NCI-H524 treated with DMSO at 0.1 percent for 48 hours (cell line): ENCODE measurements at regions not wholly inside any gene's neighbourhood (a gene's known extent, or its start where the extent isn't known, plus 50 kb on each side); places are given as distances from the start of the nearest gene placed in this dataset.
"Not testable (repeated sequence)": the region's sequence is repeated elsewhere in the genome, so short reads cannot be mapped to it uniquely, and the experiment has no call there.

ENCODE experiments used
- DNase-seq: peaks from one replicate; lab custom pipeline; 2025; lab: John Stamatoyannopoulos, UW

DNA sequence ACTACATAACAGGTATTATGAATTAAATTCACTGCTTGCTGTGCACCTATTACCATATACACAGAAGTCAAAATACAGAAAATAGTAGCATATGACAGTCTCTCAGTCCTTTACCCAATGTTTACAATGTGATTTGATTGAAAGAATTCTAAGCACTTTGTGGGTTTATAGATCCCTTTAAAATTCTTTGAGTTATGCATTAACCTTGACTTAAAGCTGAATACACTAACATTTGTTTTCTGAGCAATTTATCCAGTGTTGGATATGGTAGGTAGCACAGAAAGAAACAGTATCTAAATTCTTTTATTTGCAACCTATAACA is 230.8 kb upstream of the DDI1 start:
- DNase-seq = no peak

DNA sequence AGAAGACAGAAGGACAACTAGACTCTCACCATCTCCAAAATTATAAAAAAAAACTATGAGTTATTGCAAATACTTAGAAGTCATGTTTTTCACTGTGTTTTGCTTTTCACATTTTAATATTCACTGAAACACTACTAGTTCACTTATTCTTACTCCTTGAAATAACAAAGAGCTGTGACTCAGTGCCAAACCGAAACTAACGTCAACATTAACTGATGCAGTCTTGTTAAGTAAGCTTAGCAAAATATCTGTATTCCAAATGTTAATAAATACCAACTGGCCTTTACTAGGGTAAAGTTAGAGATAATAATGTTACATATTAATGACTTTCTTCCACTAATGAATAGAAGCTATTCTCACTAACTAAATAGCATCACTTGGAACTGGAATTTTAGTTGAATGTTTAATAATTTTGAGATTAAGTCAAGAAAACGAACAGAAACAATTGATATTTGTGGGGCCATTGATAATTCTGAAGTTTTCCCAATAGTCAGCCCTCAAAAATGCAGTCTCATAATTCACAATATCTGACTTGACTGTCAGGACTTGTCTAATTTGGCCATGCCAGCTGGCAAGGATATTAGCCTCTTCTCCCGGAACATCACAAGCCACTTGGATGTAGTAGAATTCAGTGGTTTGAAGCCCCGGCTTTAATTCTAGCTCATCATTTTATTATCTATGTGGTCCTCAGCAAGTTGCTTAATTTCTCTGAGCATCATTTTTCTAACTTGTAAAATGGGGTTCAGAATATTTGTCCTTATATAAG is 230.1 kb upstream of the DDI1 start:
- DNase-seq = no peak

DNA sequence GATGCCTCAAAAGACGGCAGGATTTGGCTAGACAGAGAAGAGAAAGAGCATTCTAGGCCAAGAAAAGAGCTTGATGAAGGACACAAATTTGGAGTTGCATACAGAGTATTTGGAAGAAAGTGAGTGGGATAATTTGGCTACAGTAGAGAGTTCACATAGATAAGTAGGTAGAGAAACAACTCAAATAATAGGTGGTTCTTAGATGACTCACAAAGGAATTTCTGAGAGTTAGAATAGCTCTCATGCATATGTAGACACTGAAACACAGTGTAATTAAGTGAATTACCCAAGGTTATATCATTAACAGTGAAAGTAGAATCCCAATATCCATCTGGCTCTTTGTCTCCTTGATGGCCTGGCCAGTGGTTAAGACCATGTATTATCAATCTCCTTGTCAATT is 228.6 kb upstream of the DDI1 start:
- no peak for DNase-seq

DNA sequence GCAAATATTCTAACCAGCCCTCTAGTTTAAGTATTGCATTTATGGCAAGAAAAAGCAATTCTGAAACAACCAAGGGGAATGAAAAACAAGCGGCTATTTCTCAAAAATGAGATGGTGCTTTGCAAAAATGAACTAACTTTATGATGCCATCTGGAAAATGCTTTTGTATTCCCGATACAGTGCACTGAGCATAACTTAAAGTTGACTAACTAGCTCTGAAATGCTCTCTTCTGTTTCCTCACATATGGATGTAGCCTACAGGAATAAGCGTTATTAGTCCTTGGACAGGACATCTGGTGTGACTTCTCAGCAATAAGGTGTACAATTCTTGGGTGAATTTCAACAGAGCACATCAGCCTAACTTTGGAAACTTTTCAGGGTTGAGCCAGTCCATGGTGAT is 228.2 kb upstream of the DDI1 start:
- peak; percentile 46 for DNase-seq

DNA sequence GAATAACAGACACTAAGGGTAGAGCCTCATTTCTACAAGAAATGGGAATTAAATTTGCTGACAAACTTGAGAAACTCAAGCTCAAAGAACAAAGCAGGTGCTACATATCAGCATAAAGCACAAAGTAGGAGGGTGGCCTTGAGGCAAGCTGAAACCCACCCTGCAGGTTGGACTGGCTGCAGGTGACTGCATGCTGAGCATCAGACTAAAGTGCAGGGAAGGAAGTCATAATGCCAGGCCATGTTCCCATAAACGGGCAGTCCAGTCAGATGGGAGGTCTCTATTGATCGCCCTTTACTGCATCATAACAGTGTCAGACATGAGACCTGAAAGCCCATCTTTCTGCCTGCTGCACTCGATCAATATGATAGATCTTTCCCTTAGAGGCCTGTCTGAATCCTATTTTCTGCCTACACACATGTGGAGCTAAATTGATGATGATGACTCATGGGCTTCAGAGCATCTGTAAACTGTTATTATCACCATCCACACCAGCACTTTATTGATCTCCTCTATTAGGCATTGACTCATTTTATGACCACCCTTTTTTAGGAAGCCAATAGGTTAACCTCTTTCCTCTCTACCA is 224.5 kb upstream of the DDI1 start:
- DNase-seq = no peak

DNA sequence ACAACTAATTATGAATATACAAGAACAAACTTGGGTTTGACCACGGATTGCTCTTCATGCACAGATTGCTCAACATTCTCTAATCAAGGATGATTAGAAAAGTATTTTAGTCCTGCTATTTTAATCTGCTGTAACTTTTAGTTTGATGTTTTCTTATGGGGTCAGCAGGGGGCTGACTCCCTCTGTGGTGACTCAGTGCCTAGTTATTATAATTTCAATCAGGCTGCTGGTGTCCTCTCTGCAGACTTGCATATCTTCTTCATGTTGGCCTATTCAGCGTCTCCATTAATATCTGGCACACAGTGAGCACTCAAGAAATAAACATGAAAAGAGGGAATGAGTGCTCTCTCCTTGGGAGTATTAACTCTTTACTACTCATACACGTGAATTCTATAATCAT is 223.8 kb upstream of the DDI1 start:
- DNase-seq = no peak

DNA sequence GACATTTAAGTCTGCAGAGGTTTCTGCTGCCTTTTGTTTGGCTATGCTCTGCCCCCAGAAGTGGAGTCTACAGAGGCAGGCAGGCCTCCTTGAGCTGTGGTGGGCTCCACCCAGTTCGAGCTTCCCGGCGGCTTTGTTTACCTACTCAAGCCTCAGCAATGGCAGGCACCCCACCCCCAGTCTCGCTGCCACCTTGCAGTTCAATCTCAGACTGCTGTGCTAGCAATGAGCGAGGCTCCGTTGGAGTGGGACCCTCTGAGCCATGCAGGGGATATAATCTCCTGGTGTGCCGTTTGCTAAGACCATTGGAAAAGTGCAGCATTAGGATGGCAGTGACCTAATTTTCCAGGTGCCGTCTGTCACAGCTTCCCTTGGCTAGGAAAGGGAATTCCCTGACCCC is 216.1 kb upstream of the DDI1 start:
- not testable (repeated sequence) for DNase-seq

DNA sequence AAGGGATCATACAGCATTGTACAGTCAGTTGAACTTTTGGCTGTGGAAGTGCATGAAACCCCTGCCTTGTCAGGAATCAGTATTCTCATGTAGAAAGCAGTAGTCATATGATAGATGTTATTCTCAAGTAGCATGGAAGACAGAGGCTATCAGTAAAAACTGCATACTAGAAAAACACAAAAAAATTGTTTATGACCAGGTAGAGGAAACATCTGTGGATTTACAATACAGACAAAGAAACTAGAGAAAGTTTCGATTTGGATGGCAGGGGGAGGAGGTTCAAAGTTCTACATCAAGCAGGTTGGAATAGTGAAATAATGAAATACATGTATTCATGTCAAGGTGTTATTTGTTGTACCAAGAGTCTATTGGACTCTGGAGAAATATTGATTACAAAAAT is 212.3 kb upstream of the DDI1 start:
- DNase-seq = no peak

DNA sequence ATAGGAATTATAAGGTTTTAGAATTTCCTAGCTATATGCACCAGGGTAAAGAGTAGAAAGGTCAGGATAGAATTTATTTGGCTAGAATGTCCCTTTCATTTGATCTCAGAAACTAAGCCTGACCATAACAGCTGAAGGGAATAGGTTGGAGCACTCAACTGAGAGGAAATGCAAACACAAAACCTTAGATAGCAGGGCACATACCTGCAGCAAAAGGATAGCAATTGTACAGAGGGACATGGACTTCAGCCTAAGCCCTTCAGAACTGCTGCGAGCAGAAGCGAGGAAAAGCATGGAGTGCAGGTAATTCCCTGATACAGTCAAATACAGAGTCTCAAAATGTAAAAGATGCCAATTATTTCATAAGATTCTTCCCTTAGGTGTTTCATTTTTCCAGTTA is 211.0 kb upstream of the DDI1 start:
- DNase-seq = no peak

DNA sequence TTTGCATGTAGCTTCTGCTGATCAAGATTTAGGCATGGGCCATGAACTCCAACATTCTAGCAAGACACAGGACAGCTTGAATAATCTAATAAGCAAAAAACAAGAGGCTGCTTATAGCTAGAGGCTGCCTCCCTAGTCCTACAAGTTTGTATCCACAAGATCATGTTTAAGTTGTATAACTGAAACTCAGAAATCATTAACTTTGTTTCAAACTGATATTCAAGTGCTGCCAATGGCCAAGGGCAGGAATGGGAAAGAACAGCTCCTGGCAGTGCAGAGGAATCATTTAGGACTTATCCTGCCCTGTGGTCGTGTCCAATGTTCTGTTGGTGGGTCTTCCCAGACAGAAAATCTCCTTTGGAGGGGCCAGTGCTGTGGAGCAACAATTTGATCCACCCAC is 209.6 kb upstream of the DDI1 start:
- DNase-seq = no peak

DNA sequence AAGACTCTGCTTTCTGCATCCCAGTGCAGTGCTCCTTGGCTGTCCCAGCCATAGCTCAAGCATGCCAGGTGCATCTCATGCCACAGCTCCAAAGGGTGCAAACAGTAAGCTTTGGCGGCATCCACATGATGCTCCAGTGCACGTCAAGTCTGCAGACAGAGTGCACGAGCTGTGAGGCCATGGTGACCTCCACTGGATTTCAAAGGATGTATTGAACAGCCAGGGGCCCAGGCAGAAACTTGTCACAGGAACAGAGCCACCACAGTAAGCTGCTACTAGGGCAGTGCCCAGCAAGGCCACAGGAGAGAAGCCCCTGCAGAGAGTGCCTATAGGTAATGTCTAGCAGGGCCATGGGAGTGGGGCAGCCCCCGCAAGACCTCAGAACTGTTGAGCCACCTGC is 206.8 kb upstream of the DDI1 start:
- no peak for DNase-seq

DNA sequence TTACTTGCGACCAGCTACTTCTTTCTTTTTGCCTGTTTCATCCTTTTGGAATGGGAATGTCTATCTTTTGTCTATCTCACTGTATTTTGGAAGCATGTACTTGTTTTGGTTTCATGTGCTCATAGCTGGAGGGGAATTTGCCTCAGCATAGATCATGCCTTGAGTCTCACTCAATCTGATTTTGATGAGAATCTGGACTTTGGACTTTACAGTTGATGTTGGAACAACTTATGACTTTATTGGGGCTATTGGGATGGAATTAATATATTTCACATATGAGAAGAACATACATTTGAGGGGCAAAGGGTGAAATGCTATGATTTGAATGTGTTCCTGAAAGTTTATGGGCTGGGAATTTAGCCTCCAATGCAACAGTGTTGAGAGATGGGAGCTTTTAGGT is 206.2 kb upstream of the DDI1 start:
- no peak for DNase-seq

DNA sequence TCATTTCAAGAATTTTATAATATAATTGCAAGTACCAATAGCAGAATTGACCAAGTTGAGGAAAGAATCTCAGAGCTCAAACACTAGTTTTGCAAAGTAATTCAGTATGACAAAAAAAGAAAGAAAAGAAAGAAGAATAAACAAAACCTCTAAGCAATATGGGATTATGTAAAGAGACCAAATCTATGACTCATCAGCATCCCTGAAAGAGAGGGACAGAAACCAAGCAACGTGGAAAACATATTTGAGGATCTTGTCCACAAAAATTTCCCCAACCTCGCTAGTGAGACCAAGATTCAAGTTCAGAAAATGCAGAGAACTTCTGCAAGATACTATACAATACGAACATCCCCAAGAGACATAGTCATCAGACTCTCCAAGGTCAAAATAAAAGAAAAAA is 203.7 kb upstream of the DDI1 start:
- no peak for DNase-seq

DNA sequence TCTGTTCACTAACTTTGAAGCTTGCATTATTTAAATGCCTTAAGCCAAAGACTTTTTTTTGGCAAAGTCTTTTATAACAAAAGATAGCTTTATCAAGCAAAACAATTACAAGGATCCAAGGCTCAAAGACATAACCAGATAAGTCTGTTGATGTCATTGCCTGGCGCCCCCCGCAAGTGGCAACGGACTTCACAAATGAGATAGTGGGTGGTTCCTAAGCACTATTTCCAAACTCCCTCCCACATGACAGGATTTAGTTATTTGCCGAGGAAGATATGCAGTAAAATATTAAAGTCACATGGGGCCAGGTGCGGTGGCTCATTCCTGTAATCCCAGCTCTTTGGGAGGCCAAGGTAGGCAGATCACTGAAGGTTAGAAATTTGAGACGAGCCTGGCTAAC is 194.2 kb upstream of the DDI1 start:
- no peak for DNase-seq

DNA sequence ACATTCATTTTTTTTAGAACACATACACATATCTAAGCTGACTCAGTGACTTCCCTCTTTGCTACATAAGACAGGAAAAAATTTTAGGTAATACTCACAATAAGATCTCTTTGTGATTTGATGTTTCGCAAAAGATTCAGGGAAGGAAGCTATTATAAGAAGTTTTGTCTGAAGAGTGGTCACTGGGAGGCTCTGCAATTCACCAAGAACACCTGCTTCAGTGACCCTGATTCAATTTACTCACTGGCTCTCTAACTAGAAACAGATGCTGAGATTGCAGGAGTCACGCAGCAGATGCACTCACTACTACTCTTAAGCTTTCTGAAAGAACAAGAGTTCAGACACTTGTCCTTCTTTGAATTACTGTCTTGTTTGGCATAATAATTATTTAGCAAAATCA is 193.6 kb upstream of the DDI1 start:
- no peak for DNase-seq

DNA sequence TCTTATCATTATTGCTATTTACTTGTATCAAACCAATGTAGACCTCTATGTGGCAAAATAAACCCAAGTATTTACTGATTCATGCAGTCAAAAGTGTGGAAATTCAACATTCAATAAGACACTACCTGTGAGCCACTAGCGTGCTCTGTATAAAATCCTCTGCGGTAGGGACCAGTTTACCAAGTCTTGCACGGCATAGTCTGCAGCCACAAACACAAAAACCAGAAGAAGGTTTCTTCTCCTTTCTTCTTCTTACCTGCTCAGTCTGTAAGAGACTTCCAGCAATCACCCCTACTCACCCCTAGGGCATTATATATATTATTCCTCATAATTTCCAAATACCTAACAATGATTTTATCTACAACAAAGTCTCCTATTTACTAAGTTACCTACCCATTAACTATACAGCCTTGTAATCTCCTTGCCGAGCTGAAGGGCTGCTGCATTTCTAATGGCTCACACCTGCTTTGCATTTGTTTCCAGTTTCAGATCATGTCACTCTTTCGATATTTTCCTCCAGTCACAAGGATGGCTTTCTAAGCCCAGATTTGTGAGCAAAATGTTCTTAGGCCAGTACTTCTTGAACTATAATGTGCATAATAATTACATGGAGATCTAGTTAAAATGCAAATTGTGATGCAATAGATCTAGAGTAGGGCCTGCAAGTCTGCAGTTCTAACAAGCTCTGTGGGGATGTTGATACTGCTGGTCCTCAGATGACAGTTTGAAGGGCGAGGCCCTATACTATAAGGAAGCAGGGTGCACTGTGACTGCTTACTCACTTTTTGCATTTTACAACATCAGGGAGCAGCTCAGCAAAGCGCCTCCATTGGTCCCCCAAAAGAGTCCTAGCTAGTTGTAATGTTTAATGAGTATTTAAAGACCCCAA is 191.9 kb upstream of the DDI1 start:
- DNase-seq = no peak

DNA sequence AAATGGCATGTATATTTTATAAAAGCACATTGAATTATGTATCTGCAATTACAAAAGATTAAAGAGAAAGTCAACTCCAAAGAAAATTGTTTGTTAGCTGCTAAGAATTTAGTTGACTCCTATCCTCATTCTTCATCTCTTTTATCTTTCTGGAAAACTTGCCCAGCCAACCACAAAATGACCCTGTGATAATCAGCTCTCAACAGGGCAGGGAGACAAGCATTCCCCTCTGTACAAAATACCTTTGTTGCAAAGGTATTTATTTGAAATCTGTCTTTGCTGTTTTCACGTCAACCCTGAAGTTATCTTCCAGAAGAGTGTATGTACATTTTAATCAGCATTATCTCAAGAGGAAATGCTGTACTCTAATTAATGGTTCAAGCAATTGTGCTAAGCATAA is 191.1 kb upstream of the DDI1 start:
- DNase-seq = no peak

DNA sequence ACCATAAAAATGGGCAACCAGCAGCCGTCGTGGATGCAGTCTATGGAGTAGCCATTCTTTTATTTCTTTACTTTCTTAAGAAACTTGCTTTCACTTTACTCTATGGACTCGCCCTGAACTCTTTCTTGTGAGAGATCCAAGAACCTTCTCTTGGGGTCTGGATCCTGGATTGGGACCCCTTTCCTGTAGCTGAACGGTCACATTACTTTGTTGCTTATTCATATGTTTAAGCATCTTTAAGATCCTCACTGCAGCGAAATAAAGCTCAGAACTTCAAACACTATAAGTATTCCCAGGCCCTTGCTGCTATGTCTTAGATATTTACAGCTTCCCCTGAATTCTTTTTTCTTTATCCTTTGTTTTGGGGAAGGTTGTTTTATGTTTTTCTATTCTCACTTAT is 187.8 kb upstream of the DDI1 start:
- no peak for DNase-seq

DNA sequence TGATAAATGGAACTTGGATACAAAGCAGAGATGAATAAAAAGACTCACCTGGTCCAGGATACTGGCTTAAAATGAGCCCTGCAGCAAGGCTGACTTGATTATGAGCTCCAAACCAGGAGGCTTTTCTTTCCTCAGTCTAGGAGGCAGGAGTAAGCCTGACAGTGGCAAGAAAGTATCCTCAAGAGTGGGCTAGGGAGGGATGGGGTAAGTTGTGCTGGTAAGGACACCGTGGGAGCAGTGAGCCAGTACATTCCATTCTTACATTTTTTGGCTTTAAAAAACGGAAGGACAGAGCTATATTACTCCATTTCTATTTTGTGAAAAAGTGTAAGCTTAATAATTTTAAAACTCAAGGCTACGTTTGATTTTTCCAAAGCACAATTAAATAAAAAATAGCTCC is 187.1 kb upstream of the DDI1 start:
- DNase-seq = no peak

DNA sequence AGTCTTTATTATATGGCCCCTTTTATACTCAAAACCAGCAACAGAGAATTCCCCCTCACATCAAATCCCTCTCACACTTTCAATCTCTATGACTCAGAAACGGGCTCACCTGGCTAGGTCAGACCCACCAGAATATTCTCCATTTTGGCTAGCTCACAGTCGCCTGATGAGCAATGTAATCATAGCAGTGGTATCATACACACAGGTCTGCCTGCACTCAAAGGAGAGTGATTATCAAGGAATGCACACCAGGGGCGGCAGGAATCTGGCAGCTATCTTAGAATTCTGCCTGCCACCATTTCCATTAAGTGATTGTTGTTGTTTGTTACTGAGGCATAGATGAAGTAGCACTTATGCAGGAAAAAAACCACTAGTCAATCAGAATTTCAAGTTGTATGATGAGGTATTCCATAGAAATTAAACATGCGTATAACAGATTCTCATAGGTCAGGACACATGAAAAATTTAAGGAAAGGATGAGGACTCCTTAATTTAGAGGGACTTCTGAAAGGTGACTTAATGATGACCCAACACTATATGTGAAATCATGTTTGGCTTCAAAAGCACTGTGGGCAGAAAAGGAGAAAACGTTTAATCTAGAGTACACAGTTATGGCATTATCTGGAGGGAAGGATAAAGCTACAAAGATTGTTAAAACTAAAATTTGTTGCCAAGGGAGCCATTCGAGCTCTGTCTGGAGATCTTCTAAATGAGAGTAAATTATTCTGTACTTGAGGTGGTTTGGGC is 185.8 kb upstream of the DDI1 start:
- no peak for DNase-seq

DNA sequence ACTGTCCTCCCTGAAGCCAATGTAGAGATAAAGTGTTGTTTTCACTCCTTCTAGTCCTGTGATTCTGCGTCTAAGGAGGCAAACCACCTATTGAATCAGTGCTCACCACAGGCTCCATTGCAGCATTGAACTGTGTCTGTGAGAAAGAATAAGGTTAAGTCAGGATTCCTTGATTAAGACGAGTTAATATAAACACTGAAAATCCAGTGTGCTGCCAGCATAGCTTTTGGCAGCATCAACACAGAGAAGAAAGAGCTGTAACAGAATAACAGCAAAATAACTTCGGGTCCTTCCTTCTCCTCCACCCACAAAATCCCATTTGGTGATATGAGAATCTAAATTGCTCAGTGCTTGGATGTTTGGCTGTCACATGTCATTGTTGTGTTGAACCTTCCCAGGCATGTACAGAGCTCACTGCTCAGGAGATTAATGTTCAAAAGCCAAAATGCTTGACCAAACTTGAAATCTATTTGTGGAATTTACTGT is 185.2 kb upstream of the DDI1 start:
- no peak for DNase-seq
